COLO668 (cell line): ENCODE measurements at regions not wholly inside any gene's neighbourhood (a gene's known extent, or its start where the extent isn't known, plus 50 kb on each side); places are given as distances from the start of the nearest gene placed in this dataset.
"Not testable (repeated sequence)": the region's sequence is repeated elsewhere in the genome, so short reads cannot be mapped to it uniquely, and the experiment has no call there.

ENCODE experiments used
- DNase-seq: peaks from one replicate; lab custom pipeline; 2025; ENCODE audit not compliant: unreplicated experiment; lab: John Stamatoyannopoulos, UW

GRCh38 chr4:12137575-12137974 is 708.9 kb upstream of the HS3ST1 start:
- DNase-seq = peak; percentile 19

DNA sequence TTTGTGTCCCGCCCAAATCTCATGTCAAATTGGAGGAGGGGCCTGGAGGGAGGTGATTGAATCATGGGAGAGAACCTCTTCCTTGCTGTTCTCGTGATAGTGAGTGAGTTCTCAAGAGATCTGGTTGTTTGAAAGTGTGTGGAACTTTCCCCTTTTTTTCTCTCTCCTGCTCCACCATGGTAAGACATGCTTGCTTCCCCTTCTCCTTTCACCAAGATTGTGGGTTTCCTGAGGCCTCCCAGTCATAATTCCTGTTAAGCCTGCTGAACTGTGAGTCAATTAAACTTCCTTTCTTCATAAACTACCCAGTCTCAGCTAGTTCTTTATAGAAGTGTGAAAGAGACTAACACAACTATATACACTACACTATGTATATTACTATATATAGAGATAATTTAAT is 697.8 kb upstream of the HS3ST1 start:
- no peak for DNase-seq

- no peak for DNase-seq
Observed at GRCh38 chr4:12124138-12124537, 695.4 kb upstream of the HS3ST1 start.

DNA sequence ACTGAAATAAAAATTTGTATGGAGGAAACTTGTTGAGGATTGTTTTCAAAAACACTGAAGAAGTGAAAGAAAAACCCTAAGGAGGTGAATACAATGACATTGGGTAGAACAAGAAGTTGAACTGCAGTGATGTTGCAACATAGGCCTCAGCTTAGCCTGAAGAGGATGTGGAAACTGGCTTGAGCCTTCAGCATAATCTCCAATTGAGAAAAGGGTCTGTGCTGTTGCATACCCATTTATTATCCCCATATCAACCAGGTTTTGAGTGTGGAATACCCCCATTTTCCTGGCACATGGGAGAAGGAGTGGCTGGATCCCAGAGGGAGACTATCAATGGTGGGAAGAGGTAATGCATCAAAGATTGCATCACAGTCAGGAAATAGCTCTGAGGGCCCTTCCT is 695.0 kb upstream of the HS3ST1 start:
- DNase-seq = no peak

GRCh38 chr4:12122316-12122715 is 693.6 kb upstream of the HS3ST1 start:
- no peak for DNase-seq

- DNase-seq = peak; percentile 11
Observed at GRCh38 chr4:12120968-12121367, 692.3 kb upstream of the HS3ST1 start.

- DNase-seq = no peak
Observed at GRCh38 chr4:12118651-12119213, 690.0 kb upstream of the HS3ST1 start.

DNA sequence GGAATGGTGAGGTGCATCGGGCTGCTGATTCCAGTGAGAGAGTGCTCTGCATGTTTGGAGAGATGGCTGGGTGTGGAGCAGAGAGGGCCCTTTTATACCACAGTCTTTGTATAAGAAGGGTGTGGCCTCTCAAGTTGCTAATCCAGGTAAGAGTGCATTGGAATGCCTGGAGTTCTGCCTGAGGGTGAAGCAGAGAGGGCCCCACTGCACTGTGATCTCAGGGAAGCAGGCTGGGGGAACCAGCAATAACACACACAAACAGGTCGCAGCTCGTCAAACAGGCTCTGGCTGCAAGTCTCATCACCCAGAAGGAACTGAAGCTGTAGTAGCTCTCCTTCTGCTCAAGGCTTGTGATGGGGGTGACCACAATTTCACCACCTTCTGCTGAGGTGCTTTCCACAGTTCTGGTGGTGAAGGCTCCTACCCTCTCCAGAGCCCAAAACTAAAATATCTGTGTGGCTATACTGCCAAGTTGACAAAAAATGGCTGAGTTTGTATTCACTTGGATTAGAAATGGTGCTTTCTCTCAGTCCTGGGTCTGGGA is 687.4 kb upstream of the HS3ST1 start:
- DNase-seq = no peak

- no peak for DNase-seq
Observed at GRCh38 chr4:12110627-12111026, 681.9 kb upstream of the HS3ST1 start.

DNA sequence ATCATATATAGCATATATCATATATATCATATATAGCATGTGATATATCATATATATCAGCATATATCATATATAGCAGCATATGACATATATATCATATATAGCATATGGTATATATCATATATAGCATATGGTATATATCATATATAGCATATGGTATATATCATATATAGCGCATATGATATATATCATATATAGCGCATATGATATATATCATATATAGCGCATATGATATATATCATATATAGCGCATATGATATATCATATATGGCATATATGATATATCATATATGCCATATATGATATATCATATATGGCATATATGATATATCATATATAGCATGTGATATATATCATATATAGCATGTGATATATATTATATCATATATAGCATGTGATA is 680.4 kb upstream of the HS3ST1 start:
- DNase-seq = not testable (repeated sequence)

DNA sequence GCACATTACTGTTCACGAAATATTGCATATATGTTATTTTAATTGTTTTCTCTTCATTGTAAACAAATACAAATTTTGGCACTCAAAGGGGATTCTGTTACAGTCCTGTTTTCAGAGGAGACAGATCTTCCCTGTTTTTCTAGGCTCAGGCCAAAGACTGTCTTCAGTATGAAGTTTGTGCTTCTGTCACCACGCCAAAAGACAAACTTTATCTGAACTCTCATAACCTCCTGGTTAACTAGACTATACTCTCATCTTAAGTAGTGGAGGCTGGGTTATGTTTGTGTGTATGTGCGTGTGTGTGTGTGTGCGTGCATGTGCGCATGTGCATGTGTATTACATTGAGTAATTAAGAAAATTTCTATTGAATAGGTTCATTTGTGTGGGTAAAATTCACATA is 676.8 kb upstream of the HS3ST1 start:
- no peak for DNase-seq

DNA sequence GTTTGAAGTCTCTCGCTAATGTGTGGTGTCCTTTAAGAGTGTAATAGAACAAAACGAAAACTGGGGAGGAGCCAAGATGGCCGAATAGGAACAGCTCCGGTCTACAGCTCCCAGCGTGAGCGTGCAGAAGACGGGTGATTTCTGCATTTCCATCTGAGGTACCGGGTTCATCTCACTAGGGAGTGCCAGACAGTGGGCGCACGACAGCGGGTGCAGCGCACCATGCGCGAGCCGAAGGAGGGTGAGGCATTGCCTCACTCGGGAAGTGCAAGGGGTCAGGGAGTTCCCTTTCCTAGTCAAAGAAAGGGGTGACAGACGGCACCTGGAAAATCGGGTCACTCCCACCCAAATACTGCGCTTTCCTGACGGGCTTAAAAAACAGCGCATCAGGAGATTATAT is 661.2 kb upstream of the HS3ST1 start:
- not testable (repeated sequence) for DNase-seq

- no peak for DNase-seq
Observed at GRCh38 chr4:12084690-12085089, 656.0 kb upstream of the HS3ST1 start.

- no peak for DNase-seq
Observed at GRCh38 chr4:12071316-12071715, 642.6 kb upstream of the HS3ST1 start.

- no peak for DNase-seq
Observed at GRCh38 chr4:12053966-12054365, 625.3 kb upstream of the HS3ST1 start.

- no peak for DNase-seq
Observed at GRCh38 chr4:12053556-12053955, 624.9 kb upstream of the HS3ST1 start.

DNA sequence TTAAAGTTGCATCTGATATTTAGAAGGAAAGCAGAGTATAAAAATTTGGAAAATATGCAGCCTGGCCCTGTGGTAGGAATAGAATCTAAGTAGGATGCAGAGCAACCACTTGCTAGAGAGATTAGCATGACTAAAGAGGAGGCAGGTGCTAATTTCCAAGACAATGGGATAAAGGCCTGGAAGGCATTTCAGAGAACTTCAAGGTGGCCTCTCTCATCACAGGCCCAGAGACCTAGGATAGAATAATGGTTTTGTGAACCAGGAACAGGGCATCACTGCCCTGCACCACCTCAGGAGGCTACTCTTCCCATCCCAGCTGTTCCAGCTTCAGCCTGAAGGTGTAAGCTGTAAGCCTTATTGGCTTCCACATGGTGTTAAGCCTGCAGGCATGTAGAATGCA is 621.7 kb upstream of the HS3ST1 start:
- no peak for DNase-seq

DNA sequence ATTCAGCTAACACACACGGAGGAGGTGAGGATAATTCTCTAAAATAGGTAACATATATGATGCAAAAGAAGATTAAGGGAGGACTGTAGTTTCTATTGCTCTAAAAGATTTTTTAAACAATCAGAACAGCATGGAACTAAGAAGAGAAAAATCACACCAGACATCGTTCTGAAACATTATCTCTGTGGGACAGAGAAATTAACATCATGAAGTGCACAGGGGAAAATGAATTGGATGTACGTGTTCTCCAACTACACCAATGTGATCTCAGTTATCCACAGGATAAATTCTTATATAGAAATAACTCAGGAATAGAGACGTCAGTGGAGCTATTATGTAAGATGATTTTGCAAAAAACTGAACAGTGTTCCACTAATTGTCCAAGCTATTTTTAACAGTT is 614.1 kb upstream of the HS3ST1 start:
- DNase-seq = no peak

- no peak for DNase-seq
Observed at GRCh38 chr4:12041828-12042227, 613.1 kb upstream of the HS3ST1 start.

GRCh38 chr4:12036450-12036849 is 607.8 kb upstream of the HS3ST1 start:
- DNase-seq = no peak

- DNase-seq = no peak
Observed at GRCh38 chr4:12028258-12028657, 599.6 kb upstream of the HS3ST1 start.

DNA sequence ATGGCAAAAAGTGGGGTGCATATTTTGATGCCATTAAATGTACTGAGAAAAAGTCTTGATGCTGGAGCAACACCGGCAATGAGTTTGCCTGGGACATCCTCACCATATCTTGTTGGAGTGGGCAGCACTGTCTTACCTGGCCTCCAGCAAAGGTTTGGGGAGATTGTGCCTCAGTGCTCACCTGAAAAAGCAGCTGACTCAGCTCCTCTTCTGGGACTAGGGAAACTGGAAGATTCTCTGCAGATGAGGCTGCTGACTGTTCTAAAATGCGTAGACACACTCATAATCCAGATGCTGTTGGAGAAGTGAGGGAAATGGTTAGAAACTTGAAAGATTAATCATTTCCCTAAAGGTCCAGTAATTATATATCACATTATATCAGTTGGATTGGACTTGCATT is 593.7 kb upstream of the HS3ST1 start:
- DNase-seq = no peak

GRCh38 chr4:12016729-12017128 is 588.0 kb upstream of the HS3ST1 start:
- no peak for DNase-seq
